SU-DHL-6 (cell line): ENCODE measurements at regions not wholly inside any gene's neighbourhood (a gene's known extent, or its start where the extent isn't known, plus 50 kb on each side); places are given as distances from the start of the nearest gene placed in this dataset.

Source experiments
- H2AFZ ChIP-seq: fragments of 200-600 bp; sonication (generic); 2 replicates; pipeline ENCODE4 v1.6.1; 2014; ENCODE audit warnings: low read depth, mild to moderate bottlenecking, moderate library complexity, mixed read lengths, antibody characterized with exemption, low read length; ENCODE audit not compliant: severe bottlenecking
- H3F3A ChIP-seq: fragments of 200-600 bp; shearing (Covaris generic); 2 replicates; pipeline ENCODE4 v1.6.0; 2016; ENCODE audit warnings: antibody characterized with exemption, mild to moderate bottlenecking; ENCODE audit not compliant: insufficient read depth
- H3K27ac ChIP-seq: fragments of 200-600 bp; sonication (generic); 2 replicates; pipeline ENCODE4 v1.5.1; 2016; ENCODE audit warnings: low read depth, mild to moderate bottlenecking, low read length, moderate library complexity, mixed read lengths
- H3K27me3 ChIP-seq: fragments of 200-600 bp; sonication (generic), shearing (Covaris generic); 2 replicates; pipeline ENCODE4 v1.6.0; 2014; ENCODE audit warnings: mild to moderate bottlenecking, low read length
- H3K36me3 ChIP-seq: fragments of 200-600 bp; sonication (generic); 2 replicates; pipeline ENCODE4 v1.6.1; 2014; ENCODE audit warnings: mild to moderate bottlenecking, low read length, mixed read lengths
- H3K4me2 ChIP-seq: fragments of 300-600, 200-600 bp; shearing (Covaris generic), sonication (generic); 2 replicates; pipeline ENCODE4 v1.6.0; 2014; ENCODE audit warnings: low read length, low read depth, mild to moderate bottlenecking; ENCODE audit not compliant: poor library complexity, severe bottlenecking
- H3K4me3 ChIP-seq: fragments of 200-600 bp; sonication (generic); 2 replicates; pipeline ENCODE4 v1.5.1; 2014; ENCODE audit warnings: antibody characterized with exemption, low read length, mild to moderate bottlenecking, mixed read lengths; ENCODE audit not compliant: insufficient read depth, poor library complexity, severe bottlenecking
- H3K79me2 ChIP-seq: fragments of 200-600 bp; sonication (generic); 2 replicates; pipeline ENCODE4 v1.6.1; 2014; ENCODE audit warnings: mild to moderate bottlenecking, low read length, moderate library complexity; ENCODE audit not compliant: insufficient read depth
- H3K9ac ChIP-seq: fragments of 200-600 bp; sonication (generic); 2 replicates; pipeline ENCODE4 v1.7.0; 2014; ENCODE audit warnings: mild to moderate bottlenecking, low read length
- H3K9me2 ChIP-seq: fragments of 200-600 bp; sonication (generic); replicated peaks from 2 replicates; pipeline ENCODE4 v1.6.1; 2014; ENCODE audit warnings: low read length; ENCODE audit not compliant: insufficient read depth
- H3K9me3 ChIP-seq: fragments of 200-600 bp; sonication (generic); 2 replicates; pipeline ENCODE4 v1.6.1; 2014; ENCODE audit warnings: low read length, mixed read lengths; ENCODE audit not compliant: insufficient read depth
- H4K20me1 ChIP-seq: fragments of 200-600 bp; sonication (generic); 2 replicates; pipeline ENCODE4 v1.6.1; 2014; ENCODE audit warnings: low read depth, mild to moderate bottlenecking, antibody characterized with exemption, low read length, moderate library complexity, mixed read lengths
- CTCF ChIP-seq: fragments of 200-600 bp; sonication (generic); IDR thresholded peaks from one replicate; pipeline ENCODE4 v1.5.1; 2017; ENCODE audit warnings: antibody characterized with exemption, mild to moderate bottlenecking, low read length, moderate library complexity; ENCODE audit not compliant: insufficient read depth, poor library complexity, severe bottlenecking
- EZH2phosphoT487 ChIP-seq: fragments of 200-600 bp; sonication (generic), shearing (Covaris generic); conservative IDR thresholded peaks from 2 replicates; pipeline ENCODE4 v1.6.1; 2018; ENCODE audit warnings: mild to moderate bottlenecking, antibody characterized with exemption, low read length, moderate library complexity, mixed read lengths

GRCh38 chr2:195428673-195429072, 228.4 kb upstream of the SLC39A10 start:
- Histone ChIP-seq H4K20me1 (no peaks in the 10 kb centered on the region), H3K79me2 (no peaks in the 10 kb centered on the region), H3K9me2 (no peaks in the 10 kb centered on the region), H3K36me3 (no peaks in the 10 kb centered on the region), H3K4me3 (no peak overlapping the region), H3K9ac (no peak overlapping the region), H3K9me3 (no peaks in the 10 kb centered on the region), H3K4me2 (no peak overlapping the region), H3K27me3 (no peaks in the 10 kb centered on the region), H3K27ac (no peak overlapping the region), H3F3A (no peaks in the 10 kb centered on the region), H2AFZ (no peak overlapping the region)
- TF ChIP-seq EZH2phosphoT487: no peak
- TF ChIP-seq CTCF: no peak

- no peaks in the 10 kb centered on the region for H3K9me2 ChIP-seq
- H3K36me3 ChIP-seq: no peaks in the 10 kb centered on the region
- TF ChIP-seq EZH2phosphoT487: no peak
- TF ChIP-seq CTCF: no peak
- no peaks in the 10 kb centered on the region for H3K27me3 ChIP-seq
- H3K4me3 ChIP-seq: no peak overlapping the region
- no peaks in the 10 kb centered on the region for H3K79me2 ChIP-seq
- no peak overlapping the region for H2AFZ ChIP-seq
- H3K27ac ChIP-seq: no peak overlapping the region
- no peaks in the 10 kb centered on the region for H3F3A ChIP-seq
- H3K9me3 ChIP-seq: no peaks in the 10 kb centered on the region
- no peak overlapping the region for H3K9ac ChIP-seq
- no peaks in the 10 kb centered on the region for H4K20me1 ChIP-seq
- H3K4me2 ChIP-seq: no peak overlapping the region
These were observed 231.7 kb upstream of the SLC39A10 start for GRCh38 chr2:195425328-195425727.

GRCh38 chr2:195419033-195419432, 238.0 kb upstream of the SLC39A10 start:
- TF ChIP-seq EZH2phosphoT487: no peak
- TF ChIP-seq CTCF: no peak
- Histone ChIP-seq H3K27me3 (no peaks in the 10 kb centered on the region), H3K9me3 (no peaks in the 10 kb centered on the region), H2AFZ (no peak overlapping the region), H3K9ac (no peak overlapping the region), H3F3A (no peaks in the 10 kb centered on the region), H4K20me1 (no peaks in the 10 kb centered on the region), H3K27ac (no peak overlapping the region), H3K79me2 (no peaks in the 10 kb centered on the region), H3K9me2 (no peaks in the 10 kb centered on the region), H3K4me3 (no peak overlapping the region), H3K36me3 (no peaks in the 10 kb centered on the region), H3K4me2 (no peak overlapping the region)

- H3K36me3 ChIP-seq: no peaks in the 10 kb centered on the region
- H3K27ac ChIP-seq: no peak overlapping the region
- H3K9ac ChIP-seq: no peak overlapping the region
- H3K9me3 ChIP-seq: no peaks in the 10 kb centered on the region
- TF ChIP-seq EZH2phosphoT487 (no peak), CTCF (no peak)
- H2AFZ ChIP-seq: no peak overlapping the region
- no peaks in the 10 kb centered on the region for H3K79me2 ChIP-seq
- no peaks in the 10 kb centered on the region for H3K9me2 ChIP-seq
- H3K27me3 ChIP-seq: no peaks in the 10 kb centered on the region
- H3K4me2 ChIP-seq: no peak overlapping the region
- no peaks in the 10 kb centered on the region for H4K20me1 ChIP-seq
- no peaks in the 10 kb centered on the region for H3F3A ChIP-seq
- H3K4me3 ChIP-seq: no peak overlapping the region
These were observed 242.4 kb upstream of the SLC39A10 start for GRCh38 chr2:195414537-195415100.
